GM23248 (cell line): ENCODE measurements at regions not wholly inside any gene's neighbourhood (a gene's known extent, or its start where the extent isn't known, plus 50 kb on each side); places are given as distances from the start of the nearest gene placed in this dataset.

Source experiments
- EZH2 ChIP-seq: fragments of 200-600 bp; sonication (generic); IDR thresholded peaks from 2 replicates; pipeline ENCODE4 v1.6.1; 2018; ENCODE audit warnings: antibody characterized with exemption, mild to moderate bottlenecking; ENCODE audit not compliant: insufficient read depth, poor library complexity, severe bottlenecking
- EZH2phosphoT487 ChIP-seq: fragments of 200-600 bp; sonication (generic); IDR thresholded peaks from 2 replicates; pipeline ENCODE4 v1.6.1; 2018; ENCODE audit warnings: antibody characterized with exemption, moderate library complexity, mild to moderate bottlenecking, low read depth; ENCODE audit not compliant: insufficient read depth

DNA sequence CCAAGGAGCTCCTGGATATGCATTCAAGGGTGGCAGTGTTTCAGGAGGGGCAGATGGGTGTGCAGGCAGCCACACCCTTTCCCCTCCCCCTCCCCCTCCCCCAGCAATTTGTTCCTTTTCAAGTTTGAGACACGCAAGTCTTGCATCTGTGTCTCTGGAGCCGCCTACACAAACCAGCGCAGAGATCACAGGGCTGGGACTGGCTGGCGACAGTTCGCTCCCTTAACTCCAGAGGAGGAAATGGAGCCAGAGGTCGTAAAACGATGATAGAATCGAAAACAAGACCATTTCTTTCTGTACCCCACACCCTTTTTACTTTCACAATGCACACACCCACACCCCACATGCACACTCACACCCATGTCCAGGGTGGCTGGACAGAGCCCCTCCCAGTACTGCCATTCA lies 163.1 kb downstream of the LY86 start:
- TF ChIP-seq EZH2 (no peak), EZH2phosphoT487 (no peak)
